NCI-H2029 (cell line): ENCODE measurements at regions not wholly inside any gene's neighbourhood (a gene's known extent, or its start where the extent isn't known, plus 50 kb on each side); places are given as distances from the start of the nearest gene placed in this dataset.

Source experiments
- DNase-seq: peaks from one replicate; lab custom pipeline; 2025; lab: John Stamatoyannopoulos, UW

GRCh38 chr4:53865054-53865453 is 199.4 kb downstream of the CHIC2 start:
- no peak for DNase-seq

- no peak for DNase-seq
Measured at GRCh38 chr4:53863736-53864365, 200.6 kb downstream of the CHIC2 start.

- DNase-seq = no peak
Measured at GRCh38 chr4:53863158-53863557, 201.2 kb downstream of the CHIC2 start.

- DNase-seq = no peak
Measured at GRCh38 chr4:53861856-53862610, 202.4 kb downstream of the CHIC2 start.

- no peak for DNase-seq
Measured at GRCh38 chr4:53859305-53859704, 205.1 kb downstream of the CHIC2 start.

- DNase-seq = no peak
Measured at GRCh38 chr4:53858744-53859143, 205.7 kb downstream of the CHIC2 start.

- no peak for DNase-seq
Measured at GRCh38 chr4:53855581-53856250, 208.7 kb downstream of the CHIC2 start.

- no peak for DNase-seq
Measured at GRCh38 chr4:53854991-53855568, 209.3 kb downstream of the CHIC2 start.

- no peak for DNase-seq
Measured at GRCh38 chr4:53852343-53852742, 212.1 kb downstream of the CHIC2 start.

GRCh38 chr4:53847965-53848364 is 216.4 kb downstream of the CHIC2 start:
- no peak for DNase-seq

- no peak for DNase-seq
Measured at GRCh38 chr4:53844551-53844950, 219.9 kb downstream of the CHIC2 start.

- no peak for DNase-seq
Measured at GRCh38 chr4:53844133-53844532, 220.3 kb downstream of the CHIC2 start.

GRCh38 chr4:53841711-53842110 is 222.7 kb downstream of the CHIC2 start:
- no peak for DNase-seq

- no peak for DNase-seq
Measured at GRCh38 chr4:53840643-53841042, 223.8 kb downstream of the CHIC2 start.

- peak; percentile 0 for DNase-seq
Measured at GRCh38 chr4:53833302-53834003, 231.0 kb downstream of the CHIC2 start.

GRCh38 chr4:53832549-53832948 is 231.9 kb downstream of the CHIC2 start:
- no peak for DNase-seq

GRCh38 chr4:53830511-53830910 is 233.9 kb downstream of the CHIC2 start:
- peak; percentile 40 for DNase-seq

- DNase-seq = no peak
Measured at GRCh38 chr4:53821179-53821851, 230.0 kb upstream of the LNX1 start.

- DNase-seq = no peak
Measured at GRCh38 chr4:53818104-53818503, 226.8 kb upstream of the LNX1 start.

GRCh38 chr4:53816561-53816960 is 225.3 kb upstream of the LNX1 start:
- DNase-seq = no peak

- no peak for DNase-seq
Measured at GRCh38 chr4:53815281-53815680, 224.0 kb upstream of the LNX1 start.

GRCh38 chr4:53813998-53814397 is 222.7 kb upstream of the LNX1 start:
- DNase-seq = no peak
